Stomach (tissue), 4 donors: ENCODE measurements at regions not wholly inside any gene's neighbourhood (a gene's known extent, or its start where the extent isn't known, plus 50 kb on each side); places are given as distances from the start of the nearest gene placed in this dataset.

Source experiments
- CTCF ChIP-seq, 7 experiments: fragments of 450-650 bp in 4 of 7; fragments of 200-600 bp in 3 of 7; sonication (generic) in 3 of 7; IDR thresholded peaks; one replicate each; pipeline ENCODE4 v1.5.1; 2016 to 2019; ENCODE audit warnings: antibody characterized with exemption in 7 of 7, control low read depth in 2 of 7, mild to moderate bottlenecking in 1 of 7
- EP300 ChIP-seq: sonication (generic); formaldehyde crosslinking; IDR thresholded peaks from one replicate; pipeline ENCODE4 v1.6.1; 2017; ENCODE audit warnings: antibody characterized with exemption
- POLR2A ChIP-seq, 4 donors: fragments of 450-650 bp; IDR thresholded peaks; one replicate each; pipeline ENCODE4 v1.6.1; 2016; ENCODE audit warnings: antibody characterized with exemption in 4 of 4, control low read depth in 2 of 4, mild to moderate bottlenecking in 1 of 4, moderate library complexity in 1 of 4
- POLR2AphosphoS5 ChIP-seq, 3 donors: sonication (generic); formaldehyde crosslinking; IDR thresholded peaks; one replicate each; pipeline ENCODE4 v1.6.1; 2016; ENCODE audit warnings: antibody characterized with exemption in 3 of 3

DNA sequence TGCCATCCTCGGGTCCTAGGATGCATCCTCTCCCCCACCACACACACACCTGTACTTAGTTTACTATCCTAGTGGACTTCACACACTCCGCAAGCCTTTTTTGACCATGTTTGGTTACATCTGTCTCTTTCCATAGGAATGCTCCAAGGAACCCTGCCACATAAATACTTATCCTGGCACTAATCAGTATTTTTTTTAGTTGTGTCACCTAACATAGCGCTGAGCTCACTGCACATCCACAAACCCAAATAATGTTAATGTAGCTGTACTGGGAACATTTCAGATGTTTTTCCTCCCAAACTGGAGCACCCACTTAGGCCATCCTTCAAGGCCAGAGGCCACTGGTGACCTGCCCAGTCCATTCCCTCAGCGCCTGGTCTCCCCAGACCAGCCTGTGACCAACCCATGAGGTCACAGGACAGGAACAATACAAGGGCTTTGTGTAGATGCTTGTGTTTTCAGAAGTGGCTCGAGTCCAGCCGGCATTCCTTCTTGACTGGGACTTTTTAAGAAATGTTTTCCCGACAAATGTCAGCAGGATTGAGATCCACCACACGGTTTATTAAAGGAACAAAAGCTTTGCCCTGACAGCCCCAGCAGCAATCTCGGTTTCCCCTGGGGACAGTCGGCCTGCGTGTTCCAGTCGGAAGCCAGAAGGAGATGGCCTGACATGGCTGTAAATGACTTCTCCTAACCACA, 181.4 kb downstream of the JCAD start:
- TF ChIP-seq POLR2AphosphoS5 (IDR thresholded peaks at IDR 0.05) (no peak), CTCF (IDR thresholded peaks at IDR 0.05) (no peak), EP300 (no peak), POLR2A (IDR thresholded peaks at IDR 0.05) (no peak)
